ENCODE measurements at regions not wholly inside any gene's neighbourhood (a gene's known extent, or its start where the extent isn't known, plus 50 kb on each side); places are given as distances from the start of the nearest gene placed in this dataset.

DNA sequence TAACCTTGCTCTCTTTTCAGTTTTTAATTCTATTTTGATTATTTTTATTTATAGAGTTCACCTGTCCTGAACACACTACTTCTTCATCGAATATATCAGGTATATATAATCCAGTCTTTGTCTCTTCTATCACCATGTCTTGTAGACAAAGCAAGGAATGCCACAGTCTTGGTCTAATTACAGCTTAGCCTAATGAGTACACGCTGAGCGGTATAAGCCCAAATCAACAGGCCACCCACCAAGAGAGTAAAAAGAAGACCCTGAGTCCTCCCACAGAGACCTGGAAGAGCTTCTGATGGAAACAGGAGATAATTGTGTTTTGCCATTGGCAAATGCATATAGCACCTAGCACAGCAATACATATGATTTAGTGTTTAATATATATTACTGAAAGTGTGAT is 68.7 kb upstream of the TCF21 start:
- ATAC-seq, result no peak
- no peaks in the 10 kb centered on the region for H3K4me1 ChIP-seq
- no peaks in the 10 kb centered on the region for H3K9me3 ChIP-seq
- H3K27ac ChIP-seq, result no peak overlapping the region
- H3K36me3 ChIP-seq (replicated peaks in 1 of 2; ENCODE audit: insufficient read depth in 1 of 2, low read depth in 2 of 2), result no peaks in the 10 kb centered on the region
- no peak overlapping the region for H3K4me3 ChIP-seq
- no peak for DNase-seq
- WGBS, 2 donors, result 51 to 63% methylated on average over 3 of the region's 3 CpGs
- no peaks in the 10 kb centered on the region for H3K27me3 ChIP-seq
- TF ChIP-seq POLR2A (IDR thresholded peaks at IDR 0.05) (no peak), CTCF (IDR thresholded peaks at IDR 0.05) (no peak)
- intact Hi-C loops (cut with DNase I), result no loop called here

DNA sequence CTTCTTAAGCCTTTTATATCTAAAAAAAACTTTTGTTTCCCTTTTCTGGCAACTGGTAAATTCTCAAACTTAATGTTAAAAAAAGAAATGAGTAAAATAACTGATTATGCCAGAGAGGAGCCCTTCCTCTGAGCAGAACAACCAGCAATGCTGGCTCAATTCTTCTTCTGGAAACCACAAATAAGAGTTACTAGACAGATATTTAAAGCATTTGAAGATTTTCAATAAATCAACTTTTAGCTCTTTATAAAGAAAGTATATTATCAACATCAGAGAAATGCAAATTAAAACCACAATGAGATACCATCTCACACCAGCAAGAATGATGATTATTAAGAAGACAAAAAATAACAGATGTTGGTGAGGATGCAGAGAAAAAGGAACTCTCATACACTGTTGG is 61.1 kb upstream of the TCF21 start:
- H3K9me3 ChIP-seq, result no peaks in the 10 kb centered on the region
- DNase-seq, result no peak
- intact Hi-C loops (cut with DNase I), result no loop called here
- no peak overlapping the region for H3K27ac ChIP-seq
- no peaks in the 10 kb centered on the region for H3K36me3 ChIP-seq (replicated peaks in 1 of 2; ENCODE audit: insufficient read depth in 1 of 2, low read depth in 2 of 2)
- no peaks in the 10 kb centered on the region for H3K27me3 ChIP-seq
- no peaks in the 10 kb centered on the region for H3K4me1 ChIP-seq
- ATAC-seq, result no peak
- no peak for TF ChIP-seq CTCF (IDR thresholded peaks at IDR 0.05)
- TF ChIP-seq POLR2A (IDR thresholded peaks at IDR 0.05), result no peak
- no peak overlapping the region for H3K4me3 ChIP-seq

GRCh38 chr6:133833949-133834359 is 55.0 kb upstream of the TCF21 start:
- Histone ChIP-seq H3K27me3 (no peaks in the 10 kb centered on the region), H3K4me1 (peaks cover 3% of the 10 kb centered on the region), H3K9me3 (no peaks in the 10 kb centered on the region), H3K36me3 (replicated peaks in 1 of 2; ENCODE audit: insufficient read depth in 1 of 2, low read depth in 2 of 2) (no peaks in the 10 kb centered on the region), H3K4me3 (no peak overlapping the region), H3K27ac (no peak overlapping the region)
- ATAC-seq (no peak), DNase-seq (no peak)
- no peak for TF ChIP-seq CTCF (IDR thresholded peaks at IDR 0.05)
- TF ChIP-seq POLR2A (IDR thresholded peaks at IDR 0.05), result no peak
- 53 to 58% methylated on average over 3 of the region's 3 CpGs for WGBS, 2 donors
- intact Hi-C loops (cut with DNase I), result no loop called here

- 62 to 75% methylated on average over 2 of the region's 2 CpGs for WGBS, 2 donors
- DNase-seq (no peak), ATAC-seq (no peak)
- no peaks in the 10 kb centered on the region for H3K27me3 ChIP-seq
- H3K27ac ChIP-seq, result no peak overlapping the region
- intact Hi-C loops (cut with DNase I), result no loop called here
- no peaks in the 10 kb centered on the region for H3K9me3 ChIP-seq
- TF ChIP-seq POLR2A (IDR thresholded peaks at IDR 0.05), result no peak
- TF ChIP-seq CTCF (IDR thresholded peaks at IDR 0.05), result no peak
- H3K4me1 ChIP-seq, result peaks cover 3% of the 10 kb centered on the region
- no peaks in the 10 kb centered on the region for H3K36me3 ChIP-seq (replicated peaks in 1 of 2; ENCODE audit: insufficient read depth in 1 of 2, low read depth in 2 of 2)
- H3K4me3 ChIP-seq, result no peak overlapping the region
These were observed 54.3 kb upstream of the TCF21 start for GRCh38 chr6:133834472-133835170.

GRCh38 chr6:133835901-133836300 is 53.0 kb upstream of the TCF21 start:
- Histone ChIP-seq H3K27ac (no peak overlapping the region), H3K4me1 (peaks cover 3% of the 10 kb centered on the region), H3K27me3 (no peaks in the 10 kb centered on the region), H3K9me3 (no peaks in the 10 kb centered on the region), H3K4me3 (no peak overlapping the region), H3K36me3 (replicated peaks in 1 of 2; ENCODE audit: insufficient read depth in 1 of 2, low read depth in 2 of 2) (no peaks in the 10 kb centered on the region)
- no peak for TF ChIP-seq CTCF (IDR thresholded peaks at IDR 0.05)
- no peak for TF ChIP-seq POLR2A (IDR thresholded peaks at IDR 0.05)
- DNase-seq (no peak), ATAC-seq (no peak)
- intact Hi-C loops (cut with DNase I), result no loop called here
- WGBS, 2 donors, result 80 to 83% methylated on average over 4 of the region's 4 CpGs
